DOHH2 (cell line): ENCODE measurements at regions not wholly inside any gene's neighbourhood (a gene's known extent, or its start where the extent isn't known, plus 50 kb on each side); places are given as distances from the start of the nearest gene placed in this dataset.
"Not testable (repeated sequence)": the region's sequence is repeated elsewhere in the genome, so short reads cannot be mapped to it uniquely, and the experiment has no call there.

Experiments used
- EZH2phosphoT487 ChIP-seq: fragments of 200-600 bp; sonication (generic); IDR thresholded peaks from 2 replicates; pipeline ENCODE4 v1.6.1; 2017; ENCODE audit warnings: borderline replicate concordance, mild to moderate bottlenecking, antibody characterized with exemption, low read length, moderate library complexity, mixed read lengths
- TF ChIP-seq, protein P1 (sequence below): fragments of 200-600 bp; sonication (generic); IDR thresholded peaks from one replicate; pipeline ENCODE4 v1.5.1; 2014; ENCODE audit warnings: antibody characterized with exemption, mild to moderate bottlenecking, low read depth, low read length; ENCODE audit not compliant: poor library complexity, severe bottlenecking

DNA sequence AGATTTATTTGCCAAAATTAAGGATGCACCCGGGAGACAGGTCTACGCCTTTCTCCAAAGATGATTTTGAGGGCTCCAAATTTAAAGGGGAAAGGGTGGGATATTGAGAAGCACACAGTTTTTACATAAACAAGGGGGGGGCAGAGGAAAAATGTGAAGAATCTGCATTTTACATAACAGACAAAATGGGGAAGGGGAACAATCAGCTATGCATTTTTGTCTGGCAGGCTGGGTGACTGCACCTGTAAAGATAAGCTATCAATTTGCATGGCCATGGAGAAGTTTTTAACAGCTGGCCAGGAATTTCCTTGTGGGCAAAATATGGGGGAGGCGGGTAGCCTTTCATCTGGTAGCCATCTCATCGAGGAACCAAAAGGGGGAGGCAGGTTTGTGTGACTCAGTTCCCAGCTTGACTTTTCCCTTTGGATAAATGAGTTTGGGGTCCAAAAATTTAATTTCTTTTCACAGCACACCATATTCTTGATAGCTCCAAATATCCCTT is 331.3 kb downstream of the PCDH11X start:
- TF ChIP-seq, protein P1, sequence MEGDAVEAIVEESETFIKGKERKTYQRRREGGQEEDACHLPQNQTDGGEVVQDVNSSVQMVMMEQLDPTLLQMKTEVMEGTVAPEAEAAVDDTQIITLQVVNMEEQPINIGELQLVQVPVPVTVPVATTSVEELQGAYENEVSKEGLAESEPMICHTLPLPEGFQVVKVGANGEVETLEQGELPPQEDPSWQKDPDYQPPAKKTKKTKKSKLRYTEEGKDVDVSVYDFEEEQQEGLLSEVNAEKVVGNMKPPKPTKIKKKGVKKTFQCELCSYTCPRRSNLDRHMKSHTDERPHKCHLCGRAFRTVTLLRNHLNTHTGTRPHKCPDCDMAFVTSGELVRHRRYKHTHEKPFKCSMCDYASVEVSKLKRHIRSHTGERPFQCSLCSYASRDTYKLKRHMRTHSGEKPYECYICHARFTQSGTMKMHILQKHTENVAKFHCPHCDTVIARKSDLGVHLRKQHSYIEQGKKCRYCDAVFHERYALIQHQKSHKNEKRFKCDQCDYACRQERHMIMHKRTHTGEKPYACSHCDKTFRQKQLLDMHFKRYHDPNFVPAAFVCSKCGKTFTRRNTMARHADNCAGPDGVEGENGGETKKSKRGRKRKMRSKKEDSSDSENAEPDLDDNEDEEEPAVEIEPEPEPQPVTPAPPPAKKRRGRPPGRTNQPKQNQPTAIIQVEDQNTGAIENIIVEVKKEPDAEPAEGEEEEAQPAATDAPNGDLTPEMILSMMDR: not testable (repeated sequence)
- not testable (repeated sequence) for TF ChIP-seq EZH2phosphoT487
